GM12875 (cell line): ENCODE measurements at regions not wholly inside any gene's neighbourhood (a gene's known extent, or its start where the extent isn't known, plus 50 kb on each side); places are given as distances from the start of the nearest gene placed in this dataset.

Experiments
- H3K4me3 ChIP-seq: one replicate; pipeline ENCODE4 v1.5.1; 2011; ENCODE audit warnings: low read depth, low read length, control low read depth
- TF ChIP-seq, protein P1 (sequence below): IDR thresholded peaks from 2 replicates; pipeline ENCODE4 v1.5.1; 2011; ENCODE audit warnings: low read depth, mild to moderate bottlenecking, control low read depth, inconsistent platforms, low read length, moderate library complexity, borderline replicate concordance; ENCODE audit not compliant: insufficient read depth

DNA sequence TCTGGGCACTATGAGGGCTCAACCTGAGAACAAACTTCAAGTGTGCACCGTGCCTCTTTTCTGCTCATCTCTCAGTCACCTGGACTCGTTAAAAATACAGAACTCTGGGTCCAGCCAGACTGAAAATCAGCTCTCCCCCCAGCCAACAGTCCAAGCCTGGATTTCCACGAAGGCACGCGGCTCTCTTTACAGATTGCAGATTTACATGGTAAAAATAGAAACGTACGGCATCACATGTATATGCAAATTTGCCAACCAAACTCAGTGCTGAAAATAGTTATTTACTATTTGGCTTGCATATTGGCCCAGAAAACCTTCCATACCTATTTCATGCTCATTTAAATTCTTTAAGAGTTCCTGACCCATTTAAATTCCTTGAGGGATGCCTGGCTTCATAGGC, 315.8 kb downstream of the MAF start:
- TF ChIP-seq, protein P1, sequence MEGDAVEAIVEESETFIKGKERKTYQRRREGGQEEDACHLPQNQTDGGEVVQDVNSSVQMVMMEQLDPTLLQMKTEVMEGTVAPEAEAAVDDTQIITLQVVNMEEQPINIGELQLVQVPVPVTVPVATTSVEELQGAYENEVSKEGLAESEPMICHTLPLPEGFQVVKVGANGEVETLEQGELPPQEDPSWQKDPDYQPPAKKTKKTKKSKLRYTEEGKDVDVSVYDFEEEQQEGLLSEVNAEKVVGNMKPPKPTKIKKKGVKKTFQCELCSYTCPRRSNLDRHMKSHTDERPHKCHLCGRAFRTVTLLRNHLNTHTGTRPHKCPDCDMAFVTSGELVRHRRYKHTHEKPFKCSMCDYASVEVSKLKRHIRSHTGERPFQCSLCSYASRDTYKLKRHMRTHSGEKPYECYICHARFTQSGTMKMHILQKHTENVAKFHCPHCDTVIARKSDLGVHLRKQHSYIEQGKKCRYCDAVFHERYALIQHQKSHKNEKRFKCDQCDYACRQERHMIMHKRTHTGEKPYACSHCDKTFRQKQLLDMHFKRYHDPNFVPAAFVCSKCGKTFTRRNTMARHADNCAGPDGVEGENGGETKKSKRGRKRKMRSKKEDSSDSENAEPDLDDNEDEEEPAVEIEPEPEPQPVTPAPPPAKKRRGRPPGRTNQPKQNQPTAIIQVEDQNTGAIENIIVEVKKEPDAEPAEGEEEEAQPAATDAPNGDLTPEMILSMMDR: no peak
- no peak overlapping the region for H3K4me3 ChIP-seq

DNA sequence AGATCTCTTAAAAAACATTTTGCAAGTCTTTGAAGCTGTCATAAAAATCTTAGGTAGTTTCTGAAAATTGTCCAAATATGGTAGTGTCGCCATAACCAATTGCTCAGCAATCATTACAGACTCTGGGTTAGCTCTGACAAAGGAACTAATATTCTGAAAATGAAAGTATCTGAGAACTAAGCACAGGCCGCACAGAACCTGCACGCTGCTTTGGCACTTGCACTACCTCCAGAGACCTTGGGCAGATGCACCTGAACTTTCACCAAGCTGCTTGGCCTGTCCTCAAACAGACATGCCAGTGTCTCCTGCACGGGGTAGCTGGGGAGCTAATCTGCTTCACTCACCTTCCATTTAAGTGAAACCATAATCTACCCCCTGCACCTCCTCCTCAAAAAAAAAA, 317.0 kb downstream of the MAF start:
- TF ChIP-seq, protein P1: no peak

DNA sequence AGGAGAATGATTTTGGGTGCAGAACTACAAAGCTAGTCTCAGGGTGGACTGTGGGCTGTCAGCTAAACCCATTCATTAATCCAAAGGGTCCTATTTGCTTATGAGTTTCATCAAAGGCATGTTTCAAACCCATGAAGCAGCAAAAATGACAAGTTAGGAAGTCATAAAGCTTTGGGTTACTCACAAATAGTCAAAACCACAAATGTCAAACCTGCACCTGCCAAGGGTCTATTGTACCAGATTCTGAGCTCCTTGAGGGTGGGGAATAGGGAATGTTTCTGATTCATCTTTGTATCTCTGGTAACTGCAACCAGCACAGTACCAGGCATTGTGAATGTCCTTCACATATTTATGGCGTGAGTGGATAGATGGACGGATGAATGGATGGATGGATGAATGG, 317.7 kb downstream of the MAF start:
- no peak overlapping the region for H3K4me3 ChIP-seq
- TF ChIP-seq, protein P1: no peak

More for the DNA sequence above, 317.0 kb downstream of the MAF start:
- no peak overlapping the region for H3K4me3 ChIP-seq

DNA sequence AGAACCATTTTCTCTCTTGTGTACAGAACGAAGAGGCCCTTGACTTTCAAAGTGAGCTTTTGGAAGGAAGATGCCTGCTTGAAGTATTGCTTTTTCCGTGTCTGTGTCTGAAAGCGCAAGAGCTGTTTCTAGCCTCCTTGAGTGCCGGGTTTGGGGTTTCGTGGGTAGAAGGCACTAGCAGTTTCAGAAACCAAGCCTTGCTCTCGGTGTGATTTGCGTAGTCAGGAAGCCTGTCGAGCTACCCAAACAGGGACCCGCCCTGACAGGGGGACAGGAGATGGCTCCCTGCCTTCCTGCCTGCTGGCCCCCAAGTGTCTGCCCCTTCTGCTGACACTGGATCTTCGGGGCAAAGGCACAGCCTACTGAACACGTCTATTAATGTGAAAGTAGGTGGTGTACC, 322.0 kb downstream of the MAF start:
- TF ChIP-seq, protein P1: no peak
- H3K4me3 ChIP-seq: no peak overlapping the region

DNA sequence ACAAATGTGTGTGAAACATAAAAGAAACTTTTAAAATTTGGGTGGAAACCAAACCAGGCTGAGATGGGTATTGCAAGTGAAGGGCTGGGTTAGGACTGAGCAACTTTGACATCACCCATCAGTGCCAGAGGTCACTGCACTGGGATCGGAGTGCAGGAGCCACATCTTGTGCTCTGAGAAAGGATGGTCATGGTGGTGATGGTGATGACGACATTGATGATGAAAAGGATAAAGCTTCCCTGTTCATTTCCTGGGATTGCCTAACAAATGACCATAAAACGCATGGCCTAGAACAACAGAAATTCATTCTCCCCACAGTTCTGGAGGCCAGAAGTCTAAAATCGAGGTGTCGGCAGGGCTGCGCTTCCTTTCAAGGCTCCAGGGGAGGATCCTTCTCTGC, 324.0 kb downstream of the MAF start:
- TF ChIP-seq, protein P1: no peak
- no peak overlapping the region for H3K4me3 ChIP-seq

DNA sequence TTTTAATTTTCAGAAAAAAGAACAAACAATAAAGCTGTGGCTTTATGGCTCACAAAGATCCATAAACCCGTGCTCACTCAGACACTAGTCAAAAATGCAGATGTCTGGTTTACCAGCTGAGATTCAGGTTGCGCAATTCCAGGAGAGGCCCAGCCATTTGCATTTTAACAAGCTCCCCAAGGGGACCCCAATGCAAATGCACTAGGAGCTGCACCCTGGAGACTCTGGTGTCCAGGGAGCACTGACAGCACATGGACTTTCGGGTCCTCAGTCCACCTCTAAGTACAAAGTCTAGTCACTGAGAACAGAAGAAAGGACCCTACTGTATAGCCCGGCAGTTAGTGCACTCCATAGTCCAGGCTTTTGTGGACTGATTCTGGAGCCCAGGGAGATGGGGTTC, 326.3 kb downstream of the MAF start:
- TF ChIP-seq, protein P1: no peak
- no peak overlapping the region for H3K4me3 ChIP-seq

DNA sequence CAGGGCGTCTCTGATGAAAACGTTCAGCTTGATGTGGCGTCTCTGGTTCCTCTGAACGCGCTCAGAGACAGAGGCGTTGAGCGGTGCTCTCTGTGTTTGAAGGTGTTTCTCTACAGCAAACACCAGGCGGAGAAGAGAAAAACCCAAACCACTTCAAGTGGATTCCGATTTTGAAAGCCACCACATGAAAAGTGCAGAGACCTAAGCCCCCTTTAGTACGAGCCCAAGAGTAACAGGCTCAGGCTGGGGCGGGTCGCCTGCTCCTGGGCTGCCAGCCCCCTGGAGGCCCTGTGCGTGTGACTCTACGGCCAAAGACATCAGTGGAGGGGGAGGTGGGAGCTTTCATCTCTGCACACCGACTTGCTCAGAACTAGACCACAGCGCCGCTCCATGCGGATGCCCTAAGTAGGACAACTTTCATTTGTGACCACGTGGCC, 328.4 kb downstream of the MAF start:
- TF ChIP-seq, protein P1: no peak

More for the DNA sequence above, 328.4 kb downstream of the MAF start:
- no peak overlapping the region for H3K4me3 ChIP-seq
